ENCODE measurements at regions not wholly inside any gene's neighbourhood (a gene's known extent, or its start where the extent isn't known, plus 50 kb on each side); places are given as distances from the start of the nearest gene placed in this dataset.

GRCh38 chr10:21061184-21061583 is 164.1 kb upstream of the NEBL start:
- TF ChIP-seq EZH2 (IDR thresholded peaks at IDR 0.05; ENCODE audit: low read depth, low read length, severe bottlenecking): no peak
- no peak for TF ChIP-seq POLR2A (IDR thresholded peaks at IDR 0.05; ENCODE audit: control extremely low read depth in 1 of 2, low read depth in 2 of 2, low read length in 2 of 2)
- no peak for TF ChIP-seq NRF1 (IDR thresholded peaks at IDR 0.05; ENCODE audit: low read depth, low read length)
- no peak for TF ChIP-seq MAFK (IDR thresholded peaks at IDR 0.05; ENCODE audit: low read depth, low read length)
- TF ChIP-seq POLR2AphosphoS5 (IDR thresholded peaks at IDR 0.05; ENCODE audit: low read depth, low read length): no peak
- no peak for TF ChIP-seq KDM1A (IDR thresholded peaks at IDR 0.05; ENCODE audit: borderline replicate concordance, low read length)
- TF ChIP-seq CTCF (IDR thresholded peaks at IDR 0.05; ENCODE audit: control extremely low read depth in 1 of 3, insufficient read depth in 1 of 3, low read depth in 1 of 3, low read length in 3 of 3): no peak
